ENCODE measurements at regions not wholly inside any gene's neighbourhood (a gene's known extent, or its start where the extent isn't known, plus 50 kb on each side); places are given as distances from the start of the nearest gene placed in this dataset.

- no peak for DNase-seq
Measured at GRCh38 chr10:75294031-75294437, 58.3 kb upstream of the COMTD1 start.

GRCh38 chr10:75293446-75293820, 57.7 kb upstream of the COMTD1 start:
- DNase-seq = no peak

GRCh38 chr10:75292794-75293445, 57.2 kb upstream of the COMTD1 start:
- no peak for DNase-seq

GRCh38 chr10:75291805-75292204, 56.0 kb upstream of the COMTD1 start:
- no peak for DNase-seq

- no peak for DNase-seq
Measured at GRCh38 chr10:75288140-75288711, 52.5 kb upstream of the COMTD1 start.

- no peak for DNase-seq
Measured at GRCh38 chr10:75287697-75288096, 51.9 kb upstream of the COMTD1 start.

- no peak for DNase-seq
Measured at GRCh38 chr10:75286901-75287300, 51.1 kb upstream of the COMTD1 start.

Measured in NCI-H1092 (cell line).